GM19395 (cell line): ENCODE measurements at regions not wholly inside any gene's neighbourhood (a gene's known extent, or its start where the extent isn't known, plus 50 kb on each side); places are given as distances from the start of the nearest gene placed in this dataset.
"Not testable (repeated sequence)": the region's sequence is repeated elsewhere in the genome, so short reads cannot be mapped to it uniquely, and the experiment has no call there.

Experiments used
- ATAC-seq: cut with Tn5 transposase; IDR thresholded peaks from one replicate; pipeline ENCODE4 v1.9.1; 2021; ENCODE audit warnings: mild to moderate bottlenecking, moderate library complexity; ENCODE audit not compliant: unreplicated experiment

GRCh38 chr2:144937066-144937465 lies 417.1 kb upstream of the ZEB2 start:
- no peak for ATAC-seq

DNA sequence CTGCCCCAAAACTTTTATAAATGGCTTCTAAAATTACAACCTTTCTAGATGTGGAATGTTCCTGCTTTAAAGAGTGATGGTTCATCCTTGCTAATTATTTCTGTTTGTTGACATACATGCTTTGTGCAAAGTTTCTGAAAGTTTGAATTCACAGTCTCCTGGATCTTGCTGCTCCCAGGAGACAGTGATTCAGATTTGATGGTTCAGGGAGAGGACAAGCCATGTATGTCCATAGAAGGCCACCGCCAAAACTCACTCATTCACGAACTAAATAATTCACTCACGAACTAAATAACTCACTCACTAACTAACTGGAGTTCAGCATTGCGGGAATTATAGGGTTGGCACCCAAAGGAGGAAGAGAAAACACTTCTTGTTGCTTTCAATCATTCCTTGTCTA lies 416.5 kb upstream of the ZEB2 start:
- ATAC-seq = no peak

DNA sequence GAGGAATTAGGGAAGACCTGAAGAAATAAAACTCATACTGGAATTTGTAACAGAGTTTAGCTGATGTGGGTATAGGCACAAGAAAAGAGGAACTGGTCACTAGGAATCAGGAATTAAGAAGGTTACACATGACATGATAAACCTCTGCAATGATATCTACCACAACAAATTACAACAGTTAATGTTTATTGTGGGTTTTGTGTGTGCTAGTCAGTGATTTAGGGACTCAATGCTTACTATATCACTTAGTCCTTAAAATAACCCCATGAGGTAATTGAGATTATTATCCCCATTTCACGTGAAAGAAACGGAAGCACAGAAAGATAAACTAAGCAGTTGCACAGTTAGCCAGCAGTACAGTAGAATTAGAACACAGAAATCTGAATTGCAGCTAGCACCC lies 415.8 kb upstream of the ZEB2 start:
- ATAC-seq = no peak

GRCh38 chr2:144935191-144935590 lies 415.3 kb upstream of the ZEB2 start:
- no peak for ATAC-seq

DNA sequence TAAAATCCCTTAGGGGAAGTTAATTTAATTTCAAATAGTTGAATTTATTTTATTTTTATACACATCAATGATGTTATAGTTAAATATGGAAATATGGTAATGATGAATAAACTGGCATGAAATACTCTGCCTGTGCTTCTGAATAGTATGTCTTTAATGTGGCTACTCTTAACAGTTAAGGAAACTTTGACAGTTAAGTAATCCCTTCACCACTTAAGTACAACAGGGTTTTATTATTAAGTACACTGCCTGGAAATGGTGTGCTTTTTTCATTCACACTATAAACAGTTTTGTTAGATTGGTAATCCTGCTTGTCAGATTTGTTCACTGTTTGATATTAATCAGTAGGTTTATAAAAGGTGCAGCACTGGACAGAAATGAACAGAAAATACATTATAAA lies 412.0 kb upstream of the ZEB2 start:
- ATAC-seq = no peak

- no peak for ATAC-seq
Measured at GRCh38 chr2:144931480-144931879, 411.6 kb upstream of the ZEB2 start.

DNA sequence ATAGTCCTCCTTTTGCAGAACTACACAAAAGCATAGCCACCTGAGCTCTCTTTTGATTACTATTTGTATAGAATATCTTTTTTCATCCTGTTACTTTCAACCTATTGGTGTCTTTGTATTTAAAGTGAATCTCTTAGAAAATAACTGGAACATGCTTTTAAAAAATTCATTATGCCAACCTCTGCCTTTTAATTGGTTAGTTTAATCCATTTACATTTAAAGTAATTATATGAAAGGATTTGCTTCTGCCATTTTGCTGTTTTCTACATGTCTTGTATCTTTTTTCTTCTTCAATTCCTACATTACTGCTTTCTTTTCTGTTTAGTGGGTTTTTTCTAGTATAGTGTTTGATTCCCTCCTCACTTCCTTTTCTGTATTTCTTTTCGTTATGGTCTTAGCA lies 407.5 kb upstream of the ZEB2 start:
- no peak for ATAC-seq

DNA sequence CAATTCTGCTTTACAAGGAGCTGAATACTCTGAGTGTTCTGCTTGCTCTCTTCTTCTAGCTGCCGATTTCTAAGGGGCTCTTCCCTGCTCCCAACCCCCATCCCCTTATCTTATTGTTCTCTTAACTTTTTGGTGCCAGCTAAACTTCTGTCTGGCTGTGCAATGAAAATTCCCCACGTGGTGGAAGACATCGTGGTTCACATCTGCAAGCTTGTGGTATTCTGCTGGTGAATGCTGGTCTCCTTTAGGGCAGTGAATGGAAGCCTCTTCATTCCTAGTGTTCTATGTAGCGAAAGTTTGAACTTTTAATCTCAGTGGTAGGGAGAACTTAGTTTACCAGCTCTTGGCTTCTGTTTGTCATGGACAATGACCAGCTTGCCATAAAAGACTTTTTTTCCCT lies 406.0 kb upstream of the ZEB2 start:
- ATAC-seq = no peak

- ATAC-seq = no peak
Measured at GRCh38 chr2:144924827-144925226, 404.9 kb upstream of the ZEB2 start.

GRCh38 chr2:144922519-144922918 lies 402.6 kb upstream of the ZEB2 start:
- ATAC-seq = no peak

DNA sequence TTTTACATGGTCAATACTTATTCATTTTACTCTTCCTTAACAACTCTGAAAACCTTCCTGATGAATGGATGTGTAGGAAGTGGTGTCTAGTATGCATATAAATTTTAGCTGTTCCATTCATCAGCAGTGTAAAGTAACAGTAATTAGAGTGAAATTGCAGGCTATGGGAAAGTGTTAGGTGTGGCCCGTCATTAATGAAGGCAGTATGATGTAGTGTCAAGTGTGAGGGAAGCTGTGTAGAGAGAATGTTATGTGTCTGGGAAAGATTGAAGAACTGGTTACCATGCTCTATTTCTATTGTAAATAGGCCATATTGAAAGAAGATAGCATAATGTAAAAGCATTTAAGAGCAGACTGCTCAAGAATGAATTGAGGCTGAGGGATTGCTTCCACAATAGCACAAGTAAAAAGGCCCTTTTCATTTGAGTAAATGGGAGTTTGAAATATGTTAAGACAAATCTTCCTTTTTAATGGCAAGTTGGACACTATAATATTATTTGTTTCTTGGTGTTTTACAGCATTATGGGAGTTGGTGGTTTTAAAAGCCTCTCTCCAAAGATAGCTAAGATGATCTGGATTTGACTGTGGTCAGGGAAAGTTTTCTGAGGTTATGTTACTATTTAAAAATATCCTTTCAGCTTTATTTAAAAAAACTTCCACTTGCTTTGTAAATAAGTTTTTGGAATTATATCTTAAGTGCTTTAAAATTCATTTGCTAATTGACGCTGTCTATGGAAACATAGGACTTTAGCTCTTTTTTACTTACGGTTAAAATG lies 401.0 kb upstream of the ZEB2 start:
- no peak for ATAC-seq

GRCh38 chr2:144914622-144915318 lies 394.9 kb upstream of the ZEB2 start:
- no peak for ATAC-seq

GRCh38 chr2:144914113-144914512 lies 394.2 kb upstream of the ZEB2 start:
- no peak for ATAC-seq

GRCh38 chr2:144912206-144912605 lies 392.3 kb upstream of the ZEB2 start:
- no peak for ATAC-seq

DNA sequence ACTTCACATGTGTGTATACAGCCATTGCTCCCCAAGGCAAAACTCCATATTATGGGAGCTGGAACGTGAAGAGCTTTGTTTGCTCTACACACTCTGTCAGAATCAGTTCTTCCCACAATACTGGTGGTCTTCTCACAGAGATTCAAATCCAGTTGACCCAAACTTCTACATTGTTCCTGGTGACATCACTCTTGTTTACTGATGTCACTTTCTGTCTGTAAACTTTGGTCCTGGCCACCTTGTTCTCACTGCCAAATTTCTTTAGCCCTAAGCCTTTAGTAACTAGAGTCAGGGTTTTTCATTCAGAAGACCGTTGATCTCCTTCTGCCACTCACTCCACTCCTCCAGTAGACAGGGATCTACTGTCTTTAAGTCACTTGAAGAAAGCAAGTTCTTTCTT lies 386.0 kb upstream of the ZEB2 start:
- ATAC-seq = no peak

GRCh38 chr2:144904612-144905011 lies 384.7 kb upstream of the ZEB2 start:
- no peak for ATAC-seq

- not testable (repeated sequence) for ATAC-seq
Measured at GRCh38 chr2:144903045-144903444, 383.1 kb upstream of the ZEB2 start.

GRCh38 chr2:144901386-144901785 lies 381.5 kb upstream of the ZEB2 start:
- ATAC-seq = not testable (repeated sequence)

- ATAC-seq = no peak
Measured at GRCh38 chr2:144896341-144896740, 376.4 kb upstream of the ZEB2 start.

GRCh38 chr2:144894612-144895599 lies 375.0 kb upstream of the ZEB2 start:
- no peak for ATAC-seq

- ATAC-seq = no peak
Measured at GRCh38 chr2:144893464-144893863, 373.5 kb upstream of the ZEB2 start.
